ENCODE measurements at regions not wholly inside any gene's neighbourhood (a gene's known extent, or its start where the extent isn't known, plus 50 kb on each side); places are given as distances from the start of the nearest gene placed in this dataset.
"Not testable (repeated sequence)": the region's sequence is repeated elsewhere in the genome, so short reads cannot be mapped to it uniquely, and the experiment has no call there.

GRCh38 chr6:82576284-82576683 lies 212.7 kb downstream of the TPBG start:
- no peak for DNase-seq (ENCODE audit: low read depth, low spot score)

- DNase-seq (ENCODE audit: low read depth, low spot score): no peak
Observed at GRCh38 chr6:82584194-82584695, 220.6 kb downstream of the TPBG start.

GRCh38 chr6:82584856-82585255 lies 221.2 kb downstream of the TPBG start:
- no peak for DNase-seq (ENCODE audit: low read depth, low spot score)

DNA sequence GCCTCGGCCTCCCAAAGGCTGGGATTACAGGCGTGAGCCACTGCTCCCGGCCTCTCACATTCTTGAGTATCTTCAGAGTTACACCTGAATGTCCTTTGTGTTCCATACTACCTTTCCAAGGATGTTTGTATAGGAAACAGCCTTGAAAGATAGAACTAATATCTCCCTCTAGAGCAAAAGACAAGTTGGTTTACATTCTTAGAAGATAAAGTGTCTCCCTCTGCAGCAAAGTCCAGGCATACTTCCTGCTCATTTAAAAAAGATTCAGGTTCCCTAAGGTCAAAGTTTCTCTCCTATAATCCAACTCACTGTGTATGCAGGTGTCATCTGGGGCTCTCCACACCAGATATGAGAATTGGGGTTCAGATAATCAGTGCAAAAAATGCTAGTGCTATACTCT lies 224.4 kb downstream of the TPBG start:
- DNase-seq (ENCODE audit: low read depth, low spot score): no peak

DNA sequence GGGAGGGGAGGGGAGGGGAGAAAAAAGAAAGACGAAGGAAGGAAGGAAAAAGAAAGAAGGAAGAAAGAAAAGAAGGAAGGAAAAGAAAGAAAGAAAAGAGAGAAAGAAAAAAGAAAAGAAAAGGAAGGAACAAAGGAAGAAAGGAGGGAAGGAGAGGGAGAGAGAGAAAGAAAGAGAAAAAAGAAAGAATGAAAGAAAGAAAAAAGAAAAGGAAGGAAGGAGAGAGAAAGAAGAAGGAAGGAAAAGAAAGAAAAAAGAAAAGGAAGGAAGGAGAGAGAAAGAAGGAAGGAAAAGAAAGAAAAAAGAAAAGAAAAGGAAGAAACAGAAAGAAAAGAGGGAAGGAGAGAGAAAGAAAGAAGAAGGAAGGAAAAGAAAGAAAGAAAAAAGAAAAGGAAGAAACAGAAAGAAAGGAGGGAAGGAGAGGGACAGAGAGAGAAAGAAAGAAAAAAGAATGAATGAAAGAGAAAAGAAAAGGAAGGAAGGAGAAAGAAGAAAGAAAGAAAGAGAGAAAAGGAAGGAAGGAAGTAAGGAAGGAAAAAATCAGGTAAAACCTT lies 225.3 kb downstream of the TPBG start:
- no peak for DNase-seq (ENCODE audit: low read depth, low spot score)

DNA sequence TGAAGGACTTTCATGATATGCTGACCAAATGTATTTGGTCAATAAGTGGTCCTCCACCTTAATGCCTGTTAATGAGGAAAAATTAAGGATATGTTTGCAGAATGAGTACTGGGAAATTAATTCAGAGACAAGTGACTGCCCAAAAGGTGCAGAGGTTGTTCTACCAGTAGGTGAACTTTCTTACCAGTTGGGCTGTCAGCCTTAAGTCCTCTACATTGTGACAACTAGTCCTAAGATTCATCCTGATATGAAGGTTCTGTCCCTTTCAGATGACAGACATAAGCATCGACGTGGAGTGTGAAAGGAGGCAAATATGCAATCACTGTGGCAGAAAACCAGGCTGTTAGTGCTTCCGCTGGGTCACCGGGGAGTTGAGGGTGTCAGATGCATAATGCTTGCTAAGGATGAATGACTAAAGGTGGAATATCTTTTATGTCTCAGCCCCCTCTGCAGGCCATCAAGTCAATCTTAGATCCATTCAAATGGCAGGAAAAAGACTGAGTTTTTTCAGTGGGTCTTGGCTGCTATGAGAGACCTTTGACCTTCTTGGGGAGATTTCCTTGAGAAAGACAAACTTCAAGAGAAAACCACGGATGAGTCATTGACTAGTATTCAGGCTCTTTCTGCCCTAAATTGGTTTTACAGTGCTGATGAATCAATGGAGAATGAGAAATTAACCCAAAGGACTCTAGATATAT lies 226.0 kb downstream of the TPBG start:
- DNase-seq (ENCODE audit: low read depth, low spot score): peak; percentile 69

DNA sequence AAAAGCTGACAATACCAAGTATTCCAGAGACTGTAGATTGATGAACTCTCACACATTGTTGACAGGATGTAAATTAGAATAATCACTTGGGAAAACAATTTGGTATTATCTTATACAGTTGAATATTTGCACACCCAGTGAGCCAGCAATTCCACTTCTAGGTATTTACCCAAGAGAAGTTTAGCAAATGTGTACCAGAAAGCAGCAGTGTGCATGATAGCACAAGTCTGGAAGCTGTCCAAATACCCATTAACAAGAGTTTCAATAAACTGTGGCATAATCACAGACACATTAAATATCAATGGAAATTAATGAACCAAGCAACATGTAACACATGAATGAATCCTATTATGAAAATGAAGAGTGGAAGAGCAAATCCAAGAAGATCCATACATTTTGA lies 233.6 kb downstream of the TPBG start:
- DNase-seq (ENCODE audit: low read depth, low spot score): no peak

DNA sequence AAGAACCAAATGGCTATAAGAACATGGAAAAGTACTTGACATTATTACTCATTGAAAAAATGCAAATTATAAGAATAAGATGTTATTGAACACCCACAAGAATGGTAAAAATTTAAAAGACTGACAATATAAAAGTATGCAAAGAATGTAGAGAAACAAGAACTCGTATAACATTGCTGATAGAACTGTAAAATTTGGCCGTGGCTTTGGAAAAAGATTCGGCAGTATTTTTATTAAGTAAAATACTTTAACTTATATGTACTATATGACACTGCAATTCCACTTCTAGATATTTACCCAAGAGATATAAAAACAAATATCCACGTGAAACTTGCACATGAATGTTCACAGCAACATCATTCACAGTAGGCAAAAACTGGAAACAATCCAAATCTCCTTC lies 239.2 kb downstream of the TPBG start:
- no peak for DNase-seq (ENCODE audit: low read depth, low spot score)

- DNase-seq (ENCODE audit: low read depth, low spot score): no peak
Observed at GRCh38 chr6:82603871-82604270, 240.3 kb downstream of the TPBG start.

- no peak for DNase-seq (ENCODE audit: low read depth, low spot score)
Observed at GRCh38 chr6:82607998-82608725, 244.5 kb downstream of the TPBG start.

GRCh38 chr6:82608781-82609180 lies 245.2 kb downstream of the TPBG start:
- no peak for DNase-seq (ENCODE audit: low read depth, low spot score)

- DNase-seq (ENCODE audit: low read depth, low spot score): no peak
Observed at GRCh38 chr6:82611751-82612150, 248.1 kb downstream of the TPBG start.

- peak; percentile 36 for DNase-seq (ENCODE audit: low read depth, low spot score)
Observed at GRCh38 chr6:82612475-82613039, 248.9 kb downstream of the TPBG start.

GRCh38 chr6:82614518-82614917 lies 250.9 kb downstream of the TPBG start:
- no peak for DNase-seq (ENCODE audit: low read depth, low spot score)

DNA sequence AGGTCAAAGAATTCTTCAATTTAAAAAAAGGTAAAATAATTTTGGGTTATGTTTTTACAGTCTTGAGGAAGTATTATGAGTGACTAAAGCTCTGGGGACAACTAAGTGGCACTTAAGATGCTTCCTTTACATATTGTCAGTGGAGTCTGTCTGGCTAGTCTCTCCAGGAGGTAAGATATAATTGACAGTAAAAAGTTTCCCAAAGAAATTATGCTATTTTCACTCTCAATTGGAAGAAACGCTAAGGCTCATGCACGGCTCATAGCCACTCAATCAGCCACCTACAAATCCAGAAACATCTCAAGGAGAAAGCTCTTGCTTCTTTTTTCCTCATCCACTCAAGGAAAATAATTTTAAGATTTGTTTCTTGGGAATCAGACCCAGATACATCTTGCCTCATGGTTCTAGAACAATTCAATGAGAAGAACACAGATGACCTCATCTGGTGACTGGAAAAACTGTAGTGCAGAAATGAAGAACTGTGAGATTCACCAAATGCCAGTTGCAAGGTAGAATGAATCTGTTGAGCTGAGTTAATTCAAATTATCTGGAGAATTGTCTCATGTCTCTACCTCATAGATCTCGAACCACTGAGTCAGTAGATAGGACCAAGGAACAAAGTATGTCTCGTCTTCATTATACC lies 252.9 kb downstream of the TPBG start:
- DNase-seq (ENCODE audit: low read depth, low spot score): no peak

- DNase-seq (ENCODE audit: low read depth, low spot score): no peak
Observed at GRCh38 chr6:82617648-82618047, 254.0 kb downstream of the TPBG start.

DNA sequence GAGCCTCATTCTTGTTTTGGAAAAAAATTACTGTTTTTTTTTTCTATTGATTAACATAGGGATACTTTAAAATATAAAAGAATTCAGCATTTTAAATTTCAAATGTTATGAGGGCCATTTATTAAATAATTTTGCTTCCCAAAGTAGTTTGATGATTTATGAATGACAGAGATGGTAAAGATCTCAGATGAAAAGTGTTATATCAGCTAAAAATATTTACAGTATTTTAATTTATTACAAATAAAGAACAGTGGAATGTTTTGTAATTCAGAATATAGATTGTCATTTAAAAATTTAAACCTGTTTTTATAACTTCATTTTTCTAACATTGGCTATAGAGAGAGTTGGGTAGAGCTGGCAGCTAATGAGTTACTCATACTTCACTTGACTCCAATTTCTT lies 256.0 kb downstream of the TPBG start:
- no peak for DNase-seq (ENCODE audit: low read depth, low spot score)

DNA sequence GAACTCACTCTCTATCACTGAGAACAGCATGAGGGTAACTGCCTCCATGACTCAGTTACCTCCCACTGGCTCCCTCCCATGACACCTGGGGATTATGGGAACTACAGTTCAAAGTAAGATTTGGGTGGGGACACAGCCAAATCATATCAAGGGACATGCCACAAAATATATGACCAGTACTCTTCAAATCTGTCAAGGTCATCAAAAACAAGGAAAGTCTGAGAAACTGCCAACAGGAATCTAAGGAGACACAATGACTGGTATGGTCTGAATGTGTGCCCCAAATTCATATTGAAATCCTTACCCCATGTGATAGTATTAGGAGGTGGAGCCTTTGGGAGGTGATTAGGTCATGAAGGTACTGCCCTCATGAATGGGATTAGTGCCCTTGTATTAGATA lies 258.8 kb downstream of the TPBG start:
- DNase-seq (ENCODE audit: low read depth, low spot score): no peak

- no peak for DNase-seq (ENCODE audit: low read depth, low spot score)
Observed at GRCh38 chr6:82624251-82624650, 260.6 kb downstream of the TPBG start.

- not testable (repeated sequence) for DNase-seq (ENCODE audit: low read depth, low spot score)
Observed at GRCh38 chr6:82626946-82627345, 263.3 kb downstream of the TPBG start.

DNA sequence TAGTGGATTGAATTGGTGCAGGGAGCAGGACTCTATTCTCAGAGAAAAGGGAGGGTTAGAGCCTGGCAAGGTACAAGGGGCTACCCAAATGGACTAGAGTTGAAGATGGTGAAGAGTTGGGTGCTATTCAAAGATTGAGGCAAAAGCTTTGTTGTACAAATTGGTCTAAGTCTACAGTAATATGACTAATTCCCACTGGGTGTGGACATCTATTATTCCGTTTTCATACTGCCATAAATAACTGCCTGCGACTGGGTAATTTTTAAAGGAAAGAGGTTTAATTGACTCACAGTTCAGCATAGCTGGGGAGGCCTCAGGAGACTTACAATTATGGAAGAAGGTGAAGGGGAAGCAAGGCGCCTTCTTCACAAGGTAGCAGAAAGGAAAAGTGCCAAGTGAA lies 266.3 kb downstream of the TPBG start:
- DNase-seq (ENCODE audit: low read depth, low spot score): no peak

DNA sequence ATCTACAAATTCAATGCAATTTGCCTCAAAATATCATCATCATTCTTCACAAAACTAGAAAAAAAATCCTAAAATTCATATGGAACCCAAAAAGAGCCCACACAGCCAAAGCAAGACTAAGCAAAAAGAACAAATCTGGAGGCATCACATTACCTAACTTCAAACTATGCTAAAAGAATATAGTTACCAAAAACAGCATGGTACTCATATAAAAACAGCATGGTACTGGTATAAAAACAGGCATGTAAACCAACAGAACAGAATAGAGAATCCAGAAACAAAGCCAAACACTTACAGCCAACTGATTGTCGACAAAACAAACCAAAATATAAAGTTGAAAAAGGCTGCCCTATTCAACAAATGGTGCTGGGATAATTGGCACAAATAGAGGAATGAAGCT lies 278.1 kb downstream of the TPBG start:
- no peak for DNase-seq (ENCODE audit: low read depth, low spot score)
